Non-pigmented ciliary epithelial cell (primary cell): ENCODE measurements at regions not wholly inside any gene's neighbourhood (a gene's known extent, or its start where the extent isn't known, plus 50 kb on each side); places are given as distances from the start of the nearest gene placed in this dataset.

Experiments
- DNase-seq: peaks from one replicate; pipeline ENCODE4 v3.0.0-alpha.2; 2010; ENCODE audit warnings: low read depth

DNA sequence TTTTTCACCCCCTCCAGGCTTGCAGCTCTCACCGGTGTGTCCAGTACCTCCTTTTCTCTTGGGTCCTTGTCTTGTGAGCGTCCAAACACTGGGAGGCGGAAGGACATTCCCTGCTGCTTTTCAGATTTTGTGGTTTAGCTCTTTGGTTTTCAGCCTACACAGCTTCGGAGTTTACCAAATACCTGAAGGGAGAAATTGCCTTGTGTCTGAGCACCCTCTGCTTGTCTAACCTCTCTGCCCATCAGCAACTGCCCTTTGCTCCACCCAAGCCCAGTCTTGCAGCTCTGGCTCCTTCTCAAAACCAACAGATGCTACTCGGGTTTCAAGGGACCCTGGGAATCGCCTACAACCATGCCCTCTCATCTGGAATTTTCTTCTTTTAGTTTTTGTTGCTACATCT lies 519.1 kb upstream of the IGFBP3 start:
- DNase-seq: no peak

DNA sequence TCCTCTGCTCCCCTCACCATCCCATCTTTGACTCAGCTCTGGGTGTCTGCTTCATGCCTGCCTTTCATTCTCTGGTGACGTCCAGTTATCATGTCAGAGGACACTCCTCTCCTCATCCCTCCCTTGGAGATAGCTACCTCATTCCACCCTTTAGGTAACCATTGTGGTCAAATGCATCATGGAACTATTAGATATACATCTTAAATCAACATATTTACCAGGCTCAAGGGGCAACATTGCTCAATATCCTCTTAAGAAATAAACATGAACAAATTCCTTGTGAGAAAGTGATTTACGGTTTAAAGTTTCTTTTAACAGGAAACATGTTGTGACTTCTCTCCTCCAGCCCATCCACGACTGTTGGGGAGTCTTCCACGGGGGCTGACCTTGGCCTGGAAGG lies 511.6 kb upstream of the IGFBP3 start:
- peak; percentile 63 for DNase-seq

DNA sequence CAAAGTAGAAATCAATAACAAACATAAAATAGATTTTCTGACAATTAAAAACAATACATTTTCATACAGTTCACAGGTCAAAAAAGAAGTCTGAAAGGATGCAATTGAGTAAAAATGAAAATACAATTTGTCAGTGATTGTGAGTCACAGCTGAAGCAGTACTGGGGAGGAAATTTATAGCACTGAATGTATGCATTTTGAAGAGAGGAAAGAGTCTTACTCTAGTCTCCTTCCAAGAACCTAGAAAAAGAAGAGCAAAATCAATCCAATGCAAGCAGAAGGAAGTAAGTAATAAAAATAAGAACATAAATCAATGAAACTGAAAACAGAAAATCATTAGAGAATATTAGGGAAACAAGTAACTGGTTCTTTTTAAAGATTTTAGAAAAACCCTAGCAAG lies 507.2 kb upstream of the IGFBP3 start:
- no peak for DNase-seq

DNA sequence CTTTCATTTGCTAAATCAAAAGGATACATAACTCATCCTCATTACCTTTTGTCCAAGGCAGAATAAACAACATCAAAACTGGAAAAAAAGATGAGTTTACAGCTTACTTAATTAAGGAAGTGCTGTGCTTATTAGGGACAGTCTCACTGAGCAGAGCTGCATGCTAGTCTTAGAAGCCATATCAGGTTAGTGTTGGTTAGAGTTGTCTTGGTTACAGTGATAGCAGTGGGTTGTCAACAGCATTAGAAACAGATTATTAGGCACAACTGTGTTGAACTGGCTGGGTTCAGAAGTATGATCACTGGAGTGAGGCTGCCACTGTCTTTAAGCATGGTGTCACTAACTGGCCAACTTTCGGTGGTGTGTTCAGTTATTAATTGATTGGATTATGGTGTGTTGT lies 503.9 kb upstream of the IGFBP3 start:
- no peak for DNase-seq

DNA sequence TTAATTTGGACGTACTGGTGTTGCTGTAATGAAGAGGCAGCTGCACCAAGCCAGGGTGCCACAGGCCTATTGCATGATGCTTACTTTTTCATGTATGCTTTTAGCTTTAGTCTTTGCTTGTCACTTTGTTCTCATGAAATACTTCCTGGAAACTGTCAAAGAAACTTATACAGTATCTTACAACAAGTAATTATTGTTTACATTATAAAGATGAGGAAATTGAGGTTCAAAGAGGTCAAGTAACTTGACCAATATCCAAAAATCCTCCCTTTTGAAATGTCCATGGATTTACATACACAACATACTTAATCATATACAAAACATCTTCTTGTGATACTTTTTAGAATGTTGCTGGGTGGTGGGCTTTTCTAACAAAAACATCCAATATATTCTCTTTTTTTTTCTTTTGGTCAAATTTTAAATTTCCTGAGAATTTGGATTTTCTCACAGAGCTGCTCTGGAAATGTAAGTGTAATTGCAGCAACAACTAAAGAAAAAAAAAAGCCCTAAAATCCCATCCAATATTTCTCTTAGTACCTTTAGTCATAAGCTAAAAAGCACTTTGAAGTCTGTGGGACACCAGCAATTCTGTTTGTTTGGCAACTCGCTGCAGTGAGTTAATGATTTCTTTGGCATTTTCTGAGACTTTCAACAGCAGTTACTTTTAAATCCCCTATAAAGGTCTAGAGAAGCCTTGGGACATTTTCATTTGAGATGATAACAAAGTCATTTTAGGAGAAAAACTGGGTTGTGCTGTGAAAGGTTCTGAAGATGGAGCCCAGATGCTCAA lies 500.6 kb upstream of the IGFBP3 start:
- no peak for DNase-seq

DNA sequence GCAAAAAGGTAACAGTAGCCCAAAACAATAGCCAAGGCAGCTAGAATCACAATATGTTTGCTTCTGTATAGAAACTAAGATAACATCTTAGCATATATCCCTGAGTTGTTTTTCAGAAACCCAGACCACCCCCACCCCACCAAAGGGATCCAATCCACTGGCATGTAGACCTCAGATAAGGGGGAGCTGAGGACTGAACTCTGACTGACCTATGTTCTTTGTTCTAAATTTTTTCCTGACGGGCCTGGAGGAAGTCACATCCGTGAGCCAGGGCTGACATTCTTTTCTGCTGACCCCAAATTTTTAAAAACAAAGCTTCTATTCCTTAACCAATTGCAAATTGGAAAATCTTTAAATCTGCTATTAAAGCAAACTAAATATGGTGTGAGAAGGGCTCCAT lies 493.9 kb upstream of the IGFBP3 start:
- peak; percentile 49 for DNase-seq

DNA sequence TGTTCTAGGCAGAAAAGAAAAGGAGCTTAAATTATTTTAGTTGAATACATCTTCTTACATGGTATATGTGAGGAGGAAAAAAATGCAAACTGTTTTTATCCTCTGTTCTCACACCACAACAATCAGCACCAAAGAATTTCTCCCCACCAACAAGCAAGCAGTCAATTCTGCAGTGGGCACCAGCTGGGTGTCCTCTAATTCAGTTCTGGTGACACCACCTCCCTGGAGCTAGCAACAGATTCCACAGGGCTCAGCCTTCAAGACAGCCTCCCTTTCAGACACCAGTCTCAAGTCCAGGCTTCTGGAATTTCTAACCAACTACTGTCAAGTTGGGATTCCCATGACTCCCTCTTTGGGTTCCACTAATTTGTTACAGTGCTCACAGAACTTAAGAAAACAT lies 490.2 kb upstream of the IGFBP3 start:
- DNase-seq: no peak

DNA sequence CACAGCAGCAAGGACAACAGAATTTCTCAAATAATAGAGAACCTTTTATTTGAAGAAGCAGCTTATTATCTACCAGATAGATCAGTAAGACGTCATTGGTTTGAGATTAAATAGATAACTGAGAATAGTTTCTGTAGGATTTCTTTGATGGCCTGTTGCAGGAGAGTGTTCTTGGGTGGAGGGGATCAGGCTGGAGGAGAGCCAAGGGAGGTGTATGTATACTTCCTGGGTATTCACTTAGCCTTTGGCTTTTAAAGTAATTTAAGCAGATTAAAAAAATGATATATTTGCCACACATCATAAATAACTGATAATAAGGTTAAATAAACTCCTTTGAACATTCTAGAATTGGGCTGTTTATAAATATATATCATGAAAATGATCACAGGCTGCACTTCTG lies 486.1 kb upstream of the IGFBP3 start:
- no peak for DNase-seq

DNA sequence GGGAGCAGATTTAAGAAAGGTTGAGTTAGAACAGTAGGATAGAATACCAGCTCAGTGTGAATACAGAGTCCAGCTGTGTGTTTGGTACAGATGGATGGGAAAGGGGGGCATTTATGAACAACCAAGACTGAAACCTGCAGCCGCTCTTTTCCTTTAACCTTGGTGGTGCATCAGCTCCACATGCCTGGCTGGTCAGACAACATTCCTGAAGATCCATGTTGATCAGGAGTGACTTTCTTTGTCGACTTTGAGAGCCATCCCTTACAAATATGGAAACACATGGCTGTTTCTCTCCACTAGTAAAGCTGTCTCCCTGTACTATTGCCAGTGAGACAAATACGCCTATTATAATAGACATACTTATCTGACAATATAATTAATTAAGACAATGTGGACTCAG lies 476.5 kb upstream of the IGFBP3 start:
- DNase-seq: no peak

DNA sequence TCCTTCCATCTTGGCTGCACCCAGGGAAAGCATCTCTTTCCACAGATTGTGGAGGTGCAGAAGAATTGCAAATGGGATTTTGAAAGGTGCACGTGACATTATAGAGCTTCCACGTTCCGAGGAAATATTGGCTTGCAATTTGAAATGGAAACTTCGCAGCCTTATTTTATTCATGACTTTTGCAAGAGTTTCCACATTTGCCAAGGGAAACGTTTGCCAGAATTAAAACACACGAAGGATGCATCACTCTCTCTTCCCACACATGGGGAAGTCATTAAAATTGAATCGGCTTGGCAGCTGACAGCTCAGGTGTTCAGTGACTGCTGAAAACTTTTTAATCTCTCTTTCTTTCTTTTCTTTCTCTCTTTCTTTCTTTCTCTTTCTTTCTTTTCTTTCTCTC lies 475.4 kb upstream of the IGFBP3 start:
- no peak for DNase-seq

DNA sequence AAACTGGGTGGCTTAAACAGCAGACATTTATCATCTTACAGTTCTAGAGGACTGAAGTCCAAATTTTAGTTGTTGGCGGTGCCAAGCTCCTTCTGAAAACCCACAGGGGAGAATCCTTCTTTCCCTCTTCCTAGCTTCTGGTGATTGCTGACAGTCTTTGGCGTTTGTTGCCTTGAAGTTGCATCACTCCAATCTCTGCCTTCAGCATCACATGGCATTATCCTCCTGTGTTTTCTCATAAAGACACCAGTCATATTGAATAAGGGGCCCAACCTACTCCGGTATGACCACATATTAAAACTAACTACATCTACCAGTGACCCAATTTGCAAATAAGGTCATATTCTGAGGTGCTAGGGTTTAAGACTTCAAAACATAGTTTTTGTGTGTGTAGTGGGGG lies 472.1 kb upstream of the IGFBP3 start:
- no peak for DNase-seq

DNA sequence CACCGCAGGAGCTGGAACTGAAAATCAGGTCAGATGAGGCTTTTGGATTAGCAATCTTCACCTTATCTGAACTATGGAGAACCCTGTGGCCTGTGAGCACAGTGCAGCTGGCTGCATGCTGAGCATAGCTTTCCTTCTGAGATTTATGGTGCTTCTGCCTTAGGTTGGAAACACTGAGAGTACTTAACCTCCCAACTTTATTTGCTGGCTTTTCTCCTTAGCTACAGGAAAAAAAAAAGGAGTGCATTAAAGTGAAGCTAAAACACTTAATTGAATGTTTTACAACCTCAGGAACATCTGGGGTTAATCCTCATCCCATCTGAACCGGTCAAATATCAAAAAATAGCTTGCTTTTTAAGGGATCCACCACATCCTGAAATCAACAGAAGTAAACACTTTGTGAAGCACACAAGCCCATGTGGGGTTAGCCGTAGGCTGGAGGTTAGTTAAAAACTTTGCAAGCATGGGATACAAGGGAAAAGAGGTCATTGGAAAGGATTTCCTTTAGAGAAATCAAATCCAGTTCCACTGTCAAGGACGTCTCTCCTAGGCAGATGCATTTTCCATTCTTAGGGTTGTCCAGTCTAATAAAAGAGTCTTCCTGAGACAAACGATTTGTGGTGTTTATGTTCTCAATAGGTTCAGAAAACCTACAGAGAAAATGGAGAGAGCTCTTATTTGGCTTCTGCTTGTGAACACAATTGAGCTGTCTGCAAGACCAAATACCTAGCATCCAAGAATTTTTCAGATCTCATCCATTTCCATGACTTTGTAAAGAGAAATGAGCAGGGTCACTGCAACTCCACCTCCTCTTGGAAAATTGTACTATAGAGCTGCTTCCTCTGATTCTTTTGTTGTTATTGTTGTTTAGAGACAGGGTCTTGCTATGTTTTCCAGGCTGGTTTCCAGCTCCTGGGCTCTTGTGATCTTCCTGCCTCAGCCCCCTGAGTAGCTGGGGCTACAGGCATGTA lies 470.4 kb upstream of the IGFBP3 start:
- no peak for DNase-seq

DNA sequence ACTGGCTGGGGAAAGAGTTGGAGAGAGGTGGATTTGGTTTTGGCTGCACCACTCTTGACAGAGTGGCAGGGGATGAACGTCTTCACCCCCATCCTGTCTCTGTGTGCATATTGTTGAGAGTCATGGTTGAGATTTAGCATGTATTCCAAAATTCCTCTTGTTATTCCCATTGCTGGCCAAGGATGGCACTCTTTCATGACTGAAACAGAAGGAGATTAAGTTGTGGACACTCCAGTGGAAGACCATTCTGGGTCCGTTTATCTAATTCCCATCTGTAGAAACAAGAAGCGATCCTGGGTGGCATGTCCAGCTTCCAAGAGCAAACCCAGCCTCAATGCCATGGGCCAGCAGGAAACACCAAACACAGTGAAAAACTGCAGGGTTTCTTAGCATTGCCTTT lies 469.0 kb upstream of the IGFBP3 start:
- DNase-seq: no peak

DNA sequence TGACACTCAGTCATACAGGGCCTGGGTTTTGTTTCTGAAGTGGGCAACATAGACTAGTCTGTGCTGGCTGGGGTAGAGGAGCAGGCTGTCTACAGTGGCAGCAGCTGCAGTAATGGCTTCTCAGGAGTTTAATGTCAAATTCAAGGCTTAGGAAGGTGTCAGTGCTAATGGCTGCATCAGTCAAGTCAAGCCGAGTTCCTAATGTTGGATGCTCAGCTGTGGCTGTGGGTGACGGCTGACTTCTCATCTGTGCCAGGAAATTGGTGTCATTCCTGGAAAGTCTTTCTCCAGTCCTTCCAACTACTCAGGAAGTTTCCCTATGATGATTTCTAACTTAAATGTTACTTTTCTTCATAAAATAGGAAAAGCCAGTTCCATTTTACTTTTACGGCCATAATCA lies 468.1 kb upstream of the IGFBP3 start:
- no peak for DNase-seq

DNA sequence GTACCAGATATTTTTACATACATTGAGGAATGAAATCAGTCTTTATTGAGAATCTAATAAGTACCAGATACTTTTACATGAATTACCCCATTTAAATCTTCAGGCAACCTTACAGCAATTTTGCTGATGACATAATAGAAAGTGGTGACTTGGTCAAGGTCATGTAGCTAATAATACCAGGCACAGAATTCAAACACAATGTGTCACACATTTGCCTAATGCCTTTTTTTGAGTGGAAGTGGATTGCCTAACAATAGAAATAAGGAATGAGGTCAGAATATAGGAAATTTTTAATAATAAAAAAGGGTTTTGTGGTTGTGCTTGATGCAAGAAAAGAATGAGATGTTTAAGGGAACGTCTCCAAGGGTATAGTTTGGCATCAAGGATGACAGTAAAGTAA lies 466.6 kb upstream of the IGFBP3 start:
- no peak for DNase-seq

DNA sequence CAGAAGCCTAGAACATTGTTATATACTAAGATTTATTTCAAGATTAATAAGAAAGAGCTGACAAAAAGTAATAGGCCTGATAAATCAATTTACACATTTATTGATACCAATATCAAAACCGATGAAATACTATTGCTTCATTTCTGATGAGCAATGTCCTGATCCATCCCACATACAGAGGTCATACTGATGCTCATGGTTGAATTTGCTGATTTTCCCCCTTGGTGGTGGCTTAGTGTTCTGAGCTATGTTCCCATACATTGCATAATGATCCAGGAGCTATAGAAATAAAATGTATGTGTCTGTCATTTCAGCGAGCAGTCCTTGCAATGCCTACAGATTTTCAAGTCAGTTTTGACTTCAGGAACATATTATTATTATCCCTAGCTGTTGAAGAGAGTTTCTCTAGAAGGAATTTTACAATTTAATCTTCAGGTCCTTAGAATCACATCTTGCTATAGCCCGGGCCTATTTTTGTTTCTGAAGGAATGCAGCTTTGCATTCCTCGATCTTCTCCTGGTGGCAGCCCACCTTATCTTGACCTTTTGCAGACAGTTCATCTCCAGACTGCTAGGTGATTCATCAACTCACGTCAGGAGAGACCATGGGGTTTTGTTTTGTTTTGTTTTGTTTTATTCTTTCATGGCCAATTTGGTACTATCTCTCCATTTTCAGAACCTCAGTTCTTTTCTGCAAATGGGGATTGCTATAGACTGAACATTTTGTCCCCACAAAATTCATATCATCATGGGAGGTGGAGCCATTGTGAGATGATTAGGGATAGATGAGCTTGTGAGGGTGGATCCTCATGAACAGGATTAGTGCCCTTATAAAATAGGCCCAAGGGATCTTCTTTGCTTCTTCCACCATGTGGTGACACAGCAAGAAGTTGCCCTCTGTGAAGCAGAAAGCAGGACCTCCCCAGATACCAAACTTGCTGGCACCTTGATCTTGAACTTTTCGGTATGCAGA lies 465.6 kb upstream of the IGFBP3 start:
- no peak for DNase-seq

DNA sequence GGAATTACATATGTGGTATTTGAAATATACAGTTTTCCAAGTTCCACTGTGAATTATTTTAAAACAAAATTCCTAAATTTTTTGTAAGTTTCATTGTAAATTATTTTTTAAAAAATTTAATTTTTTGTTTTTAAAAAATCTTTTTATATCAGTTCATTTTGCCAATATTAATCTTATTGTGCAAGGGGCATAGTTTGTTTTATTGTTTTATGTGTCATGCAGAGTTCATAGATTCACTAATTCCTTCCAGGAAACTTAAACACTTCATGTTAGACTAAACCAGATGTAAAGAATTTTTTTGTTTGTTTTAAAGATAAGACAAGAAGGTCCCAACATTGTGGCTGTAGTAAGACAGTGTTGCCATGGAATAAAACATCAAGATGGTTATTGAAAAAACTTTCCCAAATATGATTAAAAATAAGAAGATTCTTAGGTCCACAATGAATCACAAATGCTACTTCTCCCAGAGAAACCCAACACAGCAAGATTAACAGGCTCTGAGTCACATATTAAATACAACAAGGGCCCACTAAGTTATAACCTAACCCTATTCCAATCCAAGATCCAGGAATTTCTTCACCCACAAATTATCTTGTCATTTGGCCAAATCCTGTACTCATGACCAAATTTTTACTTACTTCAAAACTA lies 464.7 kb upstream of the IGFBP3 start:
- peak; percentile 81 for DNase-seq

DNA sequence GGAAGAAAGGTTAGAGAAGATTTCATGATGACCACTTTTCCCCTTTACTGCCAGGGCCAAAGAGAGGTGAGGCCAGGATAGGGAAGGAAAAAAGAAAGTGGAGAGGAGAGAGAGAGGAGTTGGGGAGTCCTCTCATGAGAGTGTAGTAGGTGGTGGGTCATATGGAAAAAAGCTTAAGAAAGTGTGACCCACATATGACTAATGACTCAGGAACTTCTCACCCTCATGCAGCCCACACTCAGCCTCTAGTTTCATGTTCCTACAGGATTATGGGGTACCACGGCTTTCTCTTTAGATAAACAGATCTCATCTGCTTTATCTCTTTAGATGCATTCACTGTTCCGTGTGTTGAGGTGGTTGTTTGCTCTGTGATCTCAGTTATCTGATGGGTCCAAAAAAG lies 462.5 kb upstream of the IGFBP3 start:
- DNase-seq: no peak

DNA sequence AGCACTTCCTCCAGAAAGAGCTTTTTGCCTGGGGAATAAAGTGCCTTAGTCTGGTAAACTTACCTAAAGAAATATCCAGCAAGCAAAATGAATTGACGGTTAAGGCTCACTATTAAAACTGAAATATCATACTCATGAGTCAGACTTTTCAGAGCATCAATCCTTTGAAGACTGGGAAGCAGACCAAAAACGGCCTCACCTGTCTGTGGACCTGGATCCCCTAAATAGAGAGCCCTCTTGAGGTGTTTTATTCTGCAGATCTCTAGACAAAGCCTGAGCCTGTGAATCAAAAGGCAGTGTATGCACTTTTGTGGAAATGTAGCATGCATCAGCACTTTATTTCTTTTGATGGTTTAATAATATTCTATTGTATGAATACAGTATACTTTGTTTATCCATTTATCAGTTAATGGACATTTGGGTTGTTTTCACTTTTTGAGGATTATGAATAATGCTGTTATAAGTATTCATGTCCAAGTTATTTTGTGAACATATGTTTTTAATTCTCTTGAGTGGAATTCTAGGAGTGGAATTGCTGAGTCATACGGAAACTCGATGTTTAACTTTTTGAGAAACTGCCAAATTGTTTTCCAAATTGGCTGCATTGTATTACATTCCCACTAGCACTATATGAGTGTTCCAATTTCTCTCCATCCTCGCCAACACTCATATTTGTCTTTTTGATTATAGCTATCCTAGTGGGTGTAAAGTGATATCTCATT lies 449.0 kb upstream of the IGFBP3 start:
- no peak for DNase-seq

DNA sequence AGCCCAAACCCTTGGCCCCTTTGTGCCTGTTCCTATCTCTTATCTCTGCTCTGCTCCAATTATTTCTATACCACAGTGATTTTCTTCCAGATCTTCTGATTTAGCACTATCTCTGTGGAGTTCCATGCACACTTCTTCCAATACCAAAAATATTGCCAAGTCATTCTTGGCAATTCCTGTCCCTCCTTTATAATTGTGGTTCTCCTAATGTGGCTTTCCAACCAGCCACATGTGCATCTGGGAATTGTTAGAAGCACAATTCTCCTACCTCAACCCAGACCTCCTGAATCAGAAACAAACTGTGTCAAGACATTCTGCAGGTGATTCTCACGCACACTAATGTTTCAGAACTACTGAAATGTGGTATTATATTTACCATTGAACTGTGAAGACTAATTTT lies 447.8 kb upstream of the IGFBP3 start:
- no peak for DNase-seq

DNA sequence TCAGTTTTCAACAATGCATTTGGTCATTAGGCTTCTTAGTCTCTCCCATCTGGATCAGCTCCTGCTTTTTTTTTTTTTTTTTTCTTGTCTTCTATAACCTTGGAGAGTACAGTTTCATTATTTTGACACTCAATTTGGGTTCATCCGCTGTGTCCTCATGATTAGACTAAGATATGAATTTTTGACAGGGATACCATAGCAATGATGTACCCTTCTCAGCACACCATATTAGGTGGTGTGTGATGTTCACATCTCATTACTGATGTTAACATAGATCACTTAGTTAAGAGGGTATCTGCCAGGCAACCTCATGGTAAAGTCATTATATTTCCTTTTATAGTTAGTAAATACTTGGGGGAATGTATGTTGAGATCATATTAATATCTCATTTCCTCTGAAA lies 445.5 kb upstream of the IGFBP3 start:
- no peak for DNase-seq
